T-helper 2 cell treated with Interferon-gamma antibody and Interleukin-4, amounts not matched to agents 100 ng/mL and 5 ng/mL, for 36 hours (primary cell): ENCODE measurements at regions not wholly inside any gene's neighbourhood (a gene's known extent, or its start where the extent isn't known, plus 50 kb on each side); places are given as distances from the start of the nearest gene placed in this dataset.

Source experiments
- intact Hi-C: fragments of 100-400 bp; cut with micrococcal nuclease; formaldehyde crosslinking; loops from one replicate; pipeline ENCODE4 v1.15.1; 2023

DNA sequence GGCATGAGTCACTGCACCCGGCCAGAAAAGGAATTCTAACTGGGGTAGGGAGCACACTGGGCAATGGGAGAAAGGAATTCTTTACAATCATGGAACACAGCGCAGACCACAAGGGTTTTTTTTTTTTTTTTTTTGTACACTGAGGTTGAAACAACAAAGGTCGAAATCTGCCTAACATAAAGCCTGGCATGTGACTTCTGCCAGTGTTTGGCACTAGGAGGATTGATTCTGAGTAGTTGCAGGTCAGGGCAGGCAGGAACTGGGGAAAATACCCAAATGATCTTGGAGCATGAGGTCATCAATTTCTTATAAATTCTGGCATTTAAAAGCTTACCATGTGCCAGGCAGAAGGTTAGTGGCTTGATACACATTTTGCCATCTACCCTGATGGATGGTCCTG, 202.0 kb upstream of the SNX19 start:
- intact Hi-C loops = no loop called here

GRCh38 chr11:131121426-131122333, 205.4 kb upstream of the SNX19 start:
- intact Hi-C loops = no loop called here

- intact Hi-C loops = no loop called here
Observed at GRCh38 chr11:131122448-131122847, 206.2 kb upstream of the SNX19 start.

GRCh38 chr11:131129474-131129873, 213.2 kb upstream of the SNX19 start:
- intact Hi-C loops = no loop called here

- intact Hi-C loops = no loop called here
Observed at GRCh38 chr11:131135611-131136010, 219.3 kb upstream of the SNX19 start.

- intact Hi-C loops = no loop called here
Observed at GRCh38 chr11:131136486-131136885, 220.2 kb upstream of the SNX19 start.

GRCh38 chr11:131137046-131137445, 220.8 kb upstream of the SNX19 start:
- intact Hi-C loops = no loop called here

- intact Hi-C loops = no loop called here
Observed at GRCh38 chr11:131138731-131139130, 222.5 kb upstream of the SNX19 start.

GRCh38 chr11:131145791-131146190, 224.6 kb upstream of the NTM start:
- intact Hi-C loops = no loop called here

- intact Hi-C loops = no loop called here
Observed at GRCh38 chr11:131146827-131147490, 223.5 kb upstream of the NTM start.

DNA sequence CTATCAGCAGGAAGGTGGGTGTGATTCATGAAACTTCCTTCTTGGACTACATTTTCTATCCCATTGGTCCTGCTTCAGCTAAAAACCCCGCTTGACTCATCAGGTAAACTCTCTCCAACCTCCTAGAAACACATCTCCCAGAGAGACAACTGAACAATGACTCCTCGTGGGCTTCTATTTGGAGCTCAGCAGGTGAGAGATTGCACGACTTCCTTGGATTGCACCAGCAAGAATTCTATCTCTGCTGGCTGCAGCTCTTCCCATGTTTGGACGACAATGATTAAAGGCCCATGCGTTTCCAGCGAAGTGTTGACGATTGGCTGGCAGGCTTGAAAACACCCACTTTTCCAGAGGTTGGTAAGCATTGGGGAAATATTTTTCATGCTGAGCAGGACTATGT, 216.1 kb upstream of the NTM start:
- intact Hi-C loops = no loop called here

DNA sequence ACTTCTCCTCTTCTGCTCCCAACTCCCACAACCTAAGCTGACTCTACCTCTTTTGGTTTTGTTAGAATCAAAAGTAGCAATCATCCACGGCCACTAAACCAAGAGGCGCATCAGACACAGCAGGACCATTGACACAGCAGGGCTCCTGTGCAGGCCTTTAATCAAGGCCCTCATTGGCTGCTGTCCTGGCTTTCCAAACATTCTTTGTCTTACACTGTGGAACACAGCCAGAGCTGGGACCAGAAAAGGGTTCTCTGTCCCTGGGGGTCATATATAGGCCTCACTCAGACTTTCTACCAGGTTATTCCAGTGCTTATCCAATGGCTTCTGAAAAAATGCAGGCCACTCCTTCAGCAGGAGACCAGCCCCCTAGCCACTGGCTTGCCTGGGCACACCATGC, 212.7 kb upstream of the NTM start:
- intact Hi-C loops = no loop called here

DNA sequence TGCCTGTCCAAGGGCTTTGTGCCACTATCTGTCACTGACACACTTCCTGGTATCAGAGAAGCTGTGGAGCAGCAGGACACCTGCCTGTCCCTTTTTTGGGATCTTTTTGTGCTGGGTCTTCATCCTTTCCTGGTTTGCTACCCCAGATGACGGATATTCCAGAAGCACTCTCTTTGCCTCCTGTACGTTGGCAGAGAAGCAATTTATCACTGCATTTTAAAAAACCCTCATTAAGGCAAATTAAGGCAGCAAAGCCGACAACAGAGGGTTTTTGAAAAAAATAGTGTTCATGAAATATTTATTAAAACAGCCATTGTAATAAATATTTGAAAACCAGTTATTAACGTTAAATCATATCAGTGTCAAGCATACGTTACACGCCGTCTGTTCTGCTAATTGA, 209.6 kb upstream of the NTM start:
- intact Hi-C loops = no loop called here

- intact Hi-C loops = no loop called here
Observed at GRCh38 chr11:131163613-131164012, 206.8 kb upstream of the NTM start.

- intact Hi-C loops = no loop called here
Observed at GRCh38 chr11:131165036-131165435, 205.4 kb upstream of the NTM start.

GRCh38 chr11:131168839-131169713, 201.3 kb upstream of the NTM start:
- intact Hi-C loops = no loop called here

DNA sequence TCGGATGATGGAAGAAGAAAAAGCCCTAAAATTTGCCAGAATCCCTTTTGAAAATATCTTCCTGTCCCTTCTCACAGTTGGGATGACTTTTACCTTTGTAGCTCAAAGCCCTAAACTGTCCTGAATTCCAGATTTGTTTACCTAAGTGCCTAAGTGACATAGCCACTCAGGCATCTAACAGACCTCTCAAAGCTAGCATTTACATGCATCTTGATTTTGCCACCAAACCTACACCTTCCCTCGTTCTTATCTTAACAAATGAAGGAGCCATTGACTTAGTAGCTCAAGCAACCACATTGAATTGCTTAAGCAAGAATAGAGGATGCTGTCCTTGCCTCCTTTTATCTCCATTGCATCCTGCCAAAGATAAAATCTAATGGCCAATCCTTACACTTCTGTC, 198.4 kb upstream of the NTM start:
- intact Hi-C loops = no loop called here

- intact Hi-C loops = no loop called here
Observed at GRCh38 chr11:131178020-131178419, 192.4 kb upstream of the NTM start.

GRCh38 chr11:131178596-131178995, 191.8 kb upstream of the NTM start:
- intact Hi-C loops = no loop called here

GRCh38 chr11:131179836-131180235, 190.6 kb upstream of the NTM start:
- intact Hi-C loops = no loop called here

DNA sequence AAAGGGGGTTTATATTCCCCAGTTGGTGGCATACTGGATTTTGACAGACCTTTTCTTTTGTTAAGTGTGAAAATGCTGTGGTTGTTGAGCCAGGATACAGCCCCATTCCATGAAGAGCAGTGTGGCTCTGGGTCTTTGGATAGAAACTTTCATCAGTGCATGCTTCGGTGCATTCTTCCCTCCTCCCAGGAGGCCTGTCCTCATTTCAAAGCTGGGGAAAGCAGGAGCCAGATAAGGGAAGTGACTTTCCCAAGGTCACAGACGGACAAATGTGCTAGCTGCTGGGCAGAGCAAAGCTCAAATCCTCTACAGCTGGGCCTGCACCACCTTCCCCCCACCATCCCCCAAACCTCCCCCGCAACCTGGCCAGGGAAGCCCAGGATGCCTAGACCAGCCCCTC, 184.5 kb upstream of the NTM start:
- intact Hi-C loops = no loop called here

DNA sequence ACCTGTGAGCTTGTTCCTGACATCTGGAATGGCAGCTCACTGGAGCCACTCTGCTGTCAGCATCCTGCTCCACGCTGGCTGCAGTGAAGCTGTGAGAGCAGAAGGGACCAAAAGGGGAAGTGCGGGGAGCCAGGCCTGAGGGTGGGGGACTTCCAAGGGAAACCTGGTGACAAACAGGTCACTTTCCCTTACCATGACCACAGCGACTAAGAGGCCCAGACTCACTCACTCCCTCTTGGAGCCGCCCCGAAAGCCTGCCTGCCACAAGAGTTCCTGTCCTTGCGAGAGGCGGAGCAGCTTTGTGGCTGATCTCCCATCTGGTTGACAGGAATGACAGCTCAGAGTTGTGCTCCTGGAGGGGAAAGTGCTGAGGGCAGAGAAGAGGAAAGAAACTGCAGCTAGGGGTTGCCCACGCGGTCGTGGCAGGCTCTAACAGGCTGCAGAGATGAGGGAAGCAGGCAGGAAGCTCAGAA, 183.8 kb upstream of the NTM start:
- intact Hi-C loops = no loop called here
